ENCODE measurements at regions not wholly inside any gene's neighbourhood (a gene's known extent, or its start where the extent isn't known, plus 50 kb on each side); places are given as distances from the start of the nearest gene placed in this dataset.

- H3K4me1 ChIP-seq = no peaks in the 10 kb centered on the region
- TF ChIP-seq CTCF (IDR thresholded peaks at IDR 0.05) = no peak
- no peak for TF ChIP-seq POLR2A (IDR thresholded peaks at IDR 0.05)
- no peaks in the 10 kb centered on the region for H3K9me3 ChIP-seq
- intact Hi-C loops (cut with DNase I; ENCODE audit: low total_unique reads) = no loop called here
- WGBS, 2 donors = 53 to 60% methylated on average over 2 of the region's 2 CpGs
- no peak for DNase-seq
- H3K27me3 ChIP-seq = no peaks in the 10 kb centered on the region
- no peak overlapping the region for H3K4me3 ChIP-seq
- H3K36me3 ChIP-seq (ENCODE audit: low read depth, missing control alignments) = no peaks in the 10 kb centered on the region
- H3K27ac ChIP-seq = no peak overlapping the region
These were observed 159.3 kb downstream of the SPATA31D1 start for GRCh38 chr9:82147798-82148425.

GRCh38 chr9:82148426-82148810 is 159.8 kb downstream of the SPATA31D1 start:
- TF ChIP-seq POLR2A (IDR thresholded peaks at IDR 0.05) = no peak
- no peak for TF ChIP-seq CTCF (IDR thresholded peaks at IDR 0.05)
- no peaks in the 10 kb centered on the region for H3K4me1 ChIP-seq
- intact Hi-C loops (cut with DNase I; ENCODE audit: low total_unique reads) = no loop called here
- no peaks in the 10 kb centered on the region for H3K36me3 ChIP-seq (ENCODE audit: low read depth, missing control alignments)
- 81 to 87% methylated on average over 1 of the region's 1 CpG for WGBS, 2 donors
- no peak overlapping the region for H3K27ac ChIP-seq
- H3K27me3 ChIP-seq = no peaks in the 10 kb centered on the region
- H3K4me3 ChIP-seq = no peak overlapping the region
- H3K9me3 ChIP-seq = no peaks in the 10 kb centered on the region
- no peak for DNase-seq

- no peaks in the 10 kb centered on the region for H3K27me3 ChIP-seq
These were observed 160.4 kb downstream of the SPATA31D1 start for GRCh38 chr9:82148901-82149461.

GRCh38 chr9:82149501-82149946 is 161.0 kb downstream of the SPATA31D1 start:
- no peak for DNase-seq
- Histone ChIP-seq H3K4me1 (no peaks in the 10 kb centered on the region), H3K4me3 (no peak overlapping the region), H3K9me3 (no peaks in the 10 kb centered on the region), H3K27me3 (no peaks in the 10 kb centered on the region), H3K36me3 (ENCODE audit: low read depth, missing control alignments) (no peaks in the 10 kb centered on the region), H3K27ac (no peak overlapping the region)
- WGBS, 2 donors = 83 to 88% methylated on average over 4 of the region's 4 CpGs
- intact Hi-C loops (cut with DNase I; ENCODE audit: low total_unique reads) = no loop called here
- TF ChIP-seq POLR2A (IDR thresholded peaks at IDR 0.05) (no peak), CTCF (IDR thresholded peaks at IDR 0.05) (no peak)

More at GRCh38 chr9:82148901-82149461, 160.4 kb downstream of the SPATA31D1 start:
- Histone ChIP-seq H3K9me3 (no peaks in the 10 kb centered on the region), H3K36me3 (ENCODE audit: low read depth, missing control alignments) (no peaks in the 10 kb centered on the region), H3K27ac (no peak overlapping the region), H3K4me3 (no peak overlapping the region), H3K4me1 (no peaks in the 10 kb centered on the region)
- intact Hi-C loops (cut with DNase I; ENCODE audit: low total_unique reads) = no loop called here
- no peak for DNase-seq
- 40 to 43% methylated on average over 8 of the region's 8 CpGs for WGBS, 2 donors
- TF ChIP-seq CTCF (IDR thresholded peaks at IDR 0.05) (no peak), POLR2A (IDR thresholded peaks at IDR 0.05) (no peak)

GRCh38 chr9:82152181-82152580 is 163.6 kb downstream of the SPATA31D1 start:
- TF ChIP-seq POLR2A (IDR thresholded peaks at IDR 0.05) = no peak
- no peak for TF ChIP-seq CTCF (IDR thresholded peaks at IDR 0.05)
- H3K36me3 ChIP-seq (ENCODE audit: low read depth, missing control alignments) = no peaks in the 10 kb centered on the region
- no peaks in the 10 kb centered on the region for H3K9me3 ChIP-seq
- no peaks in the 10 kb centered on the region for H3K27me3 ChIP-seq
- no peaks in the 10 kb centered on the region for H3K4me1 ChIP-seq
- DNase-seq = no peak
- H3K27ac ChIP-seq = no peak overlapping the region
- H3K4me3 ChIP-seq = no peak overlapping the region
- 98 to 100% methylated on average over 1 of the region's 1 CpG for WGBS, 2 donors
- intact Hi-C loops (cut with DNase I; ENCODE audit: low total_unique reads) = no loop called here

Measured in testis (tissue), 2 donors.